Thymus (tissue), 11 donors: ENCODE measurements at regions not wholly inside any gene's neighbourhood (a gene's known extent, or its start where the extent isn't known, plus 50 kb on each side); places are given as distances from the start of the nearest gene placed in this dataset.

Experiments used
- DNase-seq, 9 donors: peaks; one replicate each; pipeline ENCODE4 v3.0.0-alpha.2; 2013; ENCODE audit warnings: low spot score in 9 of 9, low read depth in 6 of 9, missing footprints in 1 of 9
- H3K27ac ChIP-seq, 2 donors: one replicate each; pipeline ENCODE4 v1.5.1; 2013; ENCODE audit warnings: control low read depth in 1 of 2, low read depth in 1 of 2, low read length in 1 of 2, mild to moderate bottlenecking in 1 of 2, moderate library complexity in 1 of 2
- H3K27me3 ChIP-seq, 2 donors: one replicate each; pipeline ENCODE4 v1.5.1; 2013; ENCODE audit warnings: low read length in 1 of 2; ENCODE audit not compliant: control insufficient read depth in 2 of 2, insufficient read depth in 1 of 2
- H3K36me3 ChIP-seq, 2 donors: one replicate each; pipeline ENCODE4 v1.5.1; 2013; ENCODE audit warnings: low read length in 1 of 2, mild to moderate bottlenecking in 1 of 2, moderate library complexity in 1 of 2; ENCODE audit not compliant: control insufficient read depth in 2 of 2, insufficient read depth in 2 of 2
- H3K4me1 ChIP-seq, 2 donors: one replicate each; pipeline ENCODE4 v1.5.1; 2013; ENCODE audit warnings: low read length in 2 of 2; ENCODE audit not compliant: control insufficient read depth in 2 of 2, insufficient read depth in 2 of 2
- H3K4me3 ChIP-seq, 2 donors: one replicate each; pipeline ENCODE4 v1.5.1; 2013; ENCODE audit warnings: low read length in 2 of 2, control low read depth in 1 of 2, mild to moderate bottlenecking in 1 of 2
- H3K9me3 ChIP-seq, 2 donors: one replicate each; pipeline ENCODE4 v1.5.1; 2013; ENCODE audit warnings: low read length in 1 of 2, mild to moderate bottlenecking in 1 of 2; ENCODE audit not compliant: control insufficient read depth in 2 of 2, insufficient read depth in 1 of 2
- WGBS: extraction: QIAGEN DNeasy Blood & Tissue Kit; methylation state at CpG from one replicate; pipeline ENCODE4 v1.1.7; 2013; 5-methylcytosine and 5-hydroxymethylcytosine counted together
- donor health status: healthy.

DNA sequence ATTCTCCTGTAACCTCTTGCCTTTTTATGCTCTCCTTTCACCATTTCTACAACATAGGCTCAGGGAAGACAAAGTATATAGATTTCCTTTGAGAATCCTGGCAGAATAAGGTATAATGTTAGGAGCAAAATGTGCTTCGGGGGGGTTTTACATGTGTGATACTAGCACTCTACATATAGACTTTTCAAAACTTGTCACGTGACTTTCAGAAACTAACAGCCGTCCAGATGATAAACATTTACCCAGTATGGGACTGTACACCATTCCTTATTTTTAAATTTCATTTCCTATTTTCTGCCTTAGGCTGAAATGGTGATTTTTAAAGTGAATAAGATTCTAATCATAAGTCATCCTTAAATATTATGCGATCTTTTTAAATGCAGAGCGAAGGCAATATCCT is 420.4 kb upstream of the PITX2 start:
- Histone ChIP-seq H3K4me3 (no peak overlapping the region), H3K27me3 (no peaks in the 10 kb centered on the region), H3K4me1 (no peaks in the 10 kb centered on the region), H3K9me3 (peaks cover 0 to 3% of the 10 kb centered on the region in 2 donors), H3K27ac (no peak overlapping the region), H3K36me3 (no peaks in the 10 kb centered on the region)
- WGBS, result 94% methylated on average over 5 of the region's 5 CpGs
- no peak for DNase-seq

DNA sequence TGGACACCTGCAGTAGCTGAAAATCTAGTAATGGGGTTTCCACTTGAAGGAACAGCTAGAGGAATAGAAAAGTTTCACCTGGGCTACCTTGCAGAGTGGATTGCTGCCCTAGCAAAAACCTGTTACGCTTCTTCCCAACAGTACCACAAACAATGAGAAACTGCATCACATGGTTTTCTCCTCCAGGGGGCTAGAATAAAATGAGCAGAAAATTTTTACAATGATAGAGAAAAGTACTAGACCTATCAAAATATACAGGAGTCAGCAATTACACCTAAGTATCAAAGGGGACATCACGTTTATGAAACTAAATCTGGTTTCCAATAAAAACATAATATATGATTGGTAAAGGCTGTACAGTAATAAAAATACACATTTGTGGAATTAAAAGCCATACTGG is 423.1 kb upstream of the PITX2 start:
- H3K4me3 ChIP-seq, result no peak overlapping the region
- no peak for DNase-seq
- no peaks in the 10 kb centered on the region for H3K27me3 ChIP-seq
- H3K9me3 ChIP-seq, result peaks cover 0 to 10% of the 10 kb centered on the region in 2 donors
- no peaks in the 10 kb centered on the region for H3K4me1 ChIP-seq
- WGBS, result 90% methylated on average over 2 of the region's 2 CpGs
- no peaks in the 10 kb centered on the region for H3K36me3 ChIP-seq
- H3K27ac ChIP-seq, result no peak overlapping the region

DNA sequence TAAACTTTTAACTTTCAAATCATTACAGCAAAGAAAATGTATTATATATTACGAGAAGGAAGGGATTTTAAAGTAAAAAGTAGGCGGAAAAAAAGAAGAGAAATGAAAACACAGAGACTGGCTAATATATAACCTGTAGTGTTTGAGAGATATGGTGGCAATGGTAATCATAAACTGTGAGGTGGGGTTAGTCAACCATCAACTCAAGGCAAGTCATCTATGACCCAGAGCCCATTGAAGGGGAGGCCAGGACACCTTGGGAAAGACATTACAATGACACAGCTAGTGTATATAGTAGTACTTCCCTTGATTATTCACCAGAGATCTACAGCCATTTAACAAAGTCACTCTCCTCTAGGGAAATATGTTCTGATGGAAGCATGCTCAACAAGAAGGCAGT is 423.9 kb upstream of the PITX2 start:
- no peak for DNase-seq
- WGBS, result 89% methylated on average over 2 of the region's 2 CpGs
- H3K4me3 ChIP-seq, result no peak overlapping the region

DNA sequence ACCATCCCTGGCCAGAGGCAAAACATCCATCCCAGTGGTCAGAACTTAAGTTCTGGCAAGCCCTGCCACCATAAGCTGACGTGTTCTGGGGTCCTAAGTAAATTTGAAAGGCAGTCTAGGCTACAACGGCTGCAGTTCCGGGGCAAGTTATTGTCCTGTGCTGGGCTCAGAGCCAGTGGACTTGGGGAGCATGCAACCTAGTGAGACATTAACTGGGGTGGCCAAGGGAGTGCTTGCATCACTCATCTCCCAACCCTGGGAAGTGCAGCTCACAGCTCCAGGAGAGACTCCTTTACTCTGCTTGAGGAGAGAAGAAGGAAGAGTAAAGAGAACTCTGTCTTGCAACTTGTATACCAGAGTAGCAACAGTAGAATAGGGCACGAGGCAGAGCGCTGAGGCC is 425.4 kb upstream of the PITX2 start:
- Histone ChIP-seq H3K4me1 (no peaks in the 10 kb centered on the region), H3K27me3 (no peaks in the 10 kb centered on the region), H3K36me3 (no peaks in the 10 kb centered on the region), H3K27ac (no peak overlapping the region), H3K4me3 (no peak overlapping the region), H3K9me3 (peaks cover 0 to 16% of the 10 kb centered on the region in 2 donors)
- no peak for DNase-seq
- 86% methylated on average over 5 of the region's 5 CpGs for WGBS

More for the DNA sequence above, 423.9 kb upstream of the PITX2 start:
- Histone ChIP-seq H3K27me3 (no peaks in the 10 kb centered on the region), H3K4me1 (no peaks in the 10 kb centered on the region), H3K36me3 (no peaks in the 10 kb centered on the region), H3K27ac (no peak overlapping the region), H3K9me3 (peaks cover 0 to 12% of the 10 kb centered on the region in 2 donors)

DNA sequence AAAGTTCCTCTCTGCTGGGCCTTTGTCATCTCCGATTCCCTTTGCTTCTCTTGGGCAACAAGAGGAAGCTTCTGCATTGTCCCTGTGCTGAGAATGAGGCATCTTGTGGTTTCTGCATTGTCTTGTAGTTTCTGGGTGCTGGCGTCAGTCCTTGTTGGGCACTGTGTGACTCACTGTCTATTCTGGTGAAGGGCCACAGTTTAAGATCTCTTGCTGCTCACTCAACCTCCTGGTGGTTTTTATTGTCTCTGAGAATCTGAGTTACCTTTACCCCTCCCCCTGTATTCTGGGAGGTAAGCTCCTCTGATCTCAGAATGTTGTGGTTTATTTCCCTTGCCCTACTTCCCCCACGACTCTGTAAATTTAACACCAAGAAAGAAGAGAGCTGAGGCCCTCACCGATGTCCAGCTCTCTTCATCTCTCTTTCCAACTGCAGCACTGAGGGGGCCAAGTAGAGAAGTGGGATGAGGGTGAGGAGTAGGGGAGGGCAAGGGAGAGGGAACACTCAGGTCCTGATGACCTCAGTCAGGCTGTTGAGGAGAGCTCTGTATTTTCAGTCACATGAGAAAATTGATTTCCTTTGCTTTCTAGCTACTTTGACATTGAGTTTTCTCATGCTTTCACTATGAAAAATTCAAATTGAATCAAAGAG is 441.6 kb upstream of the PITX2 start:
- Histone ChIP-seq H3K27me3 (no peaks in the 10 kb centered on the region), H3K9me3 (no peaks in the 10 kb centered on the region), H3K27ac (no peak overlapping the region), H3K36me3 (no peaks in the 10 kb centered on the region), H3K4me3 (no peak overlapping the region), H3K4me1 (no peaks in the 10 kb centered on the region)
- 71% methylated on average over 4 of the region's 4 CpGs for WGBS
- DNase-seq, result no peak

DNA sequence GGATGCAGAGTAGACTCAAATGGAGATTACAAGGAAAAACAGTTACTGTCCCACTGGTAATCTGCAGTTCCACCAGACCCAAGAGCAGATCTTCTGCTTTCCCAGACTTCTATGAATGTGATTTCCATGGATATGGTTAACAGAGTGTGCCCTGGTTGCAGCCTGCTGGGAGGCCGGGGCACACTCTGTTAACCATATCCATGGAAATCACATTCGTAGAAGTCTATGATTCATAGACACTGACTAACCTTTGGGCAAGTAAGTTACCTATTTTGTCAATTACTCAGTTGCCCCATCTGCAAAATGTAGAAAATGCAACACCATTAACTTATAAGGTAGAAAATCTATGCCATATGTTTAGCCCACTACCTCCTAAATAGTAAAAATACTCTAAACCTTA is 443.1 kb upstream of the PITX2 start:
- Histone ChIP-seq H3K27me3 (no peaks in the 10 kb centered on the region), H3K36me3 (no peaks in the 10 kb centered on the region), H3K27ac (no peak overlapping the region), H3K4me1 (no peaks in the 10 kb centered on the region), H3K4me3 (no peak overlapping the region), H3K9me3 (no peaks in the 10 kb centered on the region)
- no peak for DNase-seq
- 92% methylated on average over 2 of the region's 2 CpGs for WGBS

DNA sequence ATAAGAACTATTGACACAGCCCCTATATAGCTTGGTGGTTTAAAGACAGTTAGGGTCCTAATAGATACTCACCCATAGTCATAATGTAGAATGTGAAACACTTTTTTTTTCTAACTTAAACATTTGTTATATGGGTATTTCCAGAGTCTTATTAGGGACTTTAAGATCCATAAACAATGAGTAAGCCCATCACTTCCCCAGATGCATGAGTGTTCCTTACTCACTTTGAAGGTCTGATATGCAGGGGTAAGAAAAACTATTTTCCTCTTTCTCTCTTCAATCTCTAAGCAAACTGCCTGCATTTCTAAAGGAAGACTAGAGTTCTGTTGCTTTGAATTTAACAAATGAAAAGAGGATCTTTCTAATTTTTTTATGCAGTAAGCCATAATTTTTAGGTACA is 443.6 kb upstream of the PITX2 start:
- no peaks in the 10 kb centered on the region for H3K27me3 ChIP-seq
- H3K4me3 ChIP-seq, result no peak overlapping the region
- H3K4me1 ChIP-seq, result no peaks in the 10 kb centered on the region
- H3K9me3 ChIP-seq, result no peaks in the 10 kb centered on the region
- no peaks in the 10 kb centered on the region for H3K36me3 ChIP-seq
- DNase-seq, result no peak
- H3K27ac ChIP-seq, result no peak overlapping the region

DNA sequence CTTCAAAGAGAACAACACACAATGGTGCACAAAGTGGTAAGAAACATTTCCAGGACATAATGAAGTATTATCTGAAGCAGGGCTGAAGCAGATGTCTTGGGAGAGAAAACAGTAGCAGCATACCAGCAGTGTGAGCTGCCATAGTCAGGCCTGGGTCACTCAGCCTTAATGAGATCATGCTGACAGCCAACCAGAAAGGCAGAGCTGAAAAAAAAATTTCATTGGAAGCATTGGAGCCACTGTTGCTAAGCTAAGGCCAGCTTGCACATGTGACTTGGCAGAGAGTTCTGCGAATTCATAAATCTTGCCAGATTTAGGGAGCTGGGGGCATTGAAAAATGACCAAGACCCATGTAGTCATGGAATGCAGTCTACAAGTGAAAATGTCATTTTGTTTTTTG is 444.0 kb upstream of the PITX2 start:
- H3K27me3 ChIP-seq, result no peaks in the 10 kb centered on the region
- H3K4me3 ChIP-seq, result no peak overlapping the region
- no peaks in the 10 kb centered on the region for H3K36me3 ChIP-seq
- H3K4me1 ChIP-seq, result no peaks in the 10 kb centered on the region
- no peak for DNase-seq
- 94% methylated on average over 1 of the region's 1 CpG for WGBS
- H3K9me3 ChIP-seq, result no peaks in the 10 kb centered on the region
- no peak overlapping the region for H3K27ac ChIP-seq

DNA sequence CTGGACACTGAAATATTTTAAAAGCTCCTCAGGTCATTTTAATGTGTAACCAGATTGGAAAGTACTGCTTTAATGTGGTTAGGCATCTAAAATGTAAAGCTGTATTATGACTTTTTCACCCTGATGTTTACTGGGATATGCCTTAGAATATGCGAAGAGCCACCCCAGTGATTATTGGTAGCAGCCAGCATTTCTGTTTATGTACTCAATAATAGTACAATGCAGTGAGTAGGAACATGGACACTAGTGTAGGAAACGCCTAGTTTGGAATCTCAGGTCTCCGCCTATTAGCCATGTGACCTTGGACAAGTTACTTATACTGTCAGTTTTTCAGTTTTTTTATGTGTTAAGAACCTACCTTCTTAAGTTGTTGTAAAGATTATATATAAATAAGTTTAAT is 446.0 kb upstream of the PITX2 start:
- no peak overlapping the region for H3K27ac ChIP-seq
- no peaks in the 10 kb centered on the region for H3K9me3 ChIP-seq
- WGBS, result 91% methylated on average over 3 of the region's 3 CpGs
- H3K4me1 ChIP-seq, result no peaks in the 10 kb centered on the region
- DNase-seq, result no peak
- H3K27me3 ChIP-seq, result no peaks in the 10 kb centered on the region
- no peak overlapping the region for H3K4me3 ChIP-seq
- no peaks in the 10 kb centered on the region for H3K36me3 ChIP-seq

DNA sequence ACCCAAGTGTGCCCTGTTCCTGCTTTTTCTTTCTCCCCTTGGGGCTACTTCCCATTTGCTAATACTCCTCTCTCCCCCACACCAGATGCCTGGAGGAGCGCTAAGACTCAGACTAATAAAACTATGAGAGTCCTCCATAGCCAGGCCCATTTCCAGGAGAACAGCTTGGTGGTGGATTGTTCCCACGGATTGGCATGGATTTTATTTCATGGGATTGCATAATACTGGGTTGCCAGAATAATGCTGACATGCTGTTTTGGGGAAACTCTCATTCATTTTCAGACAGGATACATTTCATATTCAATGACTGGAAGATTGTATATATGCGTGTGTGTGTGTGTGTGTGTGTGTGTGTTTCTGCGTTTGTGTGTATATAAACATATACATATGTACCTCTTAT is 447.5 kb upstream of the PITX2 start:
- no peaks in the 10 kb centered on the region for H3K4me1 ChIP-seq
- no peaks in the 10 kb centered on the region for H3K27me3 ChIP-seq
- WGBS, result 87% methylated on average over 4 of the region's 4 CpGs
- DNase-seq, result no peak
- H3K9me3 ChIP-seq, result peaks cover 0 to 13% of the 10 kb centered on the region in 2 donors
- no peak overlapping the region for H3K27ac ChIP-seq
- H3K4me3 ChIP-seq, result no peak overlapping the region
- H3K36me3 ChIP-seq, result no peaks in the 10 kb centered on the region
